ENCODE measurements at regions not wholly inside any gene's neighbourhood (a gene's known extent, or its start where the extent isn't known, plus 50 kb on each side); places are given as distances from the start of the nearest gene placed in this dataset.
A peak's percentile ranks its signal among the peaks of the same experiment; 100 is the strongest.

DNA sequence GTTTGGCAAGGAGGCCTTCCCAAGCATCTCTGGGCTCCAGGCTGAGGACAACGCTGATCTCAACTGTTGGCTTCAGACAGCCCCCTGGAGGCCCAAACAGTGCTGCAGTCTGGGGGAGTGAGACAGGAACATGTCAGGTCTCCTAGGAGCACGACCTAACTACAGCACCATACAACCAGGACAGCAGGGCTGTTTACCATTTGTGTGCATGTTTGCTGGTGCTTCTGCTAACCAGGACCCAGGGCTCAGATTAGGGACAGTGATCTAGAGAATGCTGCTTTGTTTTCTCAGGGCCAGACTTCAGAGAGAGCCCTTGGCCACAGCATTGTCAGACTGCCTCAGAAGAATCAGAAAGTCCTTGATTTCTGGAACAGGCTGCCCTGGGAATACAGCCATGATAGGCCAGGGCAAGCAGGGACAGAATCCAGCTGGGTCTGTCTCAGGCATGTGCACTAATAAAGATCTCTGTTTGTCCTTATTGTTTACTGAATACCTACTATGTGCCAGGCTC lies 126.5 kb downstream of the VPREB1 start:
- no peak for DNase-seq (ENCODE audit: low read depth in 1 of 2, low spot score in 2 of 2)
- H3K9me3 ChIP-seq (ENCODE audit: insufficient read depth in 2 of 2, low read depth in 1 of 2, low read length in 1 of 2), result no peaks in the 10 kb centered on the region
- H4K8ac ChIP-seq (ENCODE audit: extremely low read depth, insufficient read depth, low read length), result no peak overlapping the region
- no peaks in the 10 kb centered on the region for H3K79me2 ChIP-seq (ENCODE audit: control insufficient read depth in 1 of 2, insufficient read depth in 2 of 2, low read length in 2 of 2)
- no peak overlapping the region for H3K23ac ChIP-seq (ENCODE audit: insufficient read length)
- H2BK20ac ChIP-seq (ENCODE audit: low read length), result no peak overlapping the region
- H2AFZ ChIP-seq (ENCODE audit: low read length), result no peak overlapping the region
- H3K27me3 ChIP-seq (replicated peaks in 1 of 4; ENCODE audit: control insufficient read depth in 3 of 4, extremely low read depth in 1 of 4, insufficient read depth in 3 of 4, low read length in 3 of 4), result peaks cover 84 to 100% (median 99%) of the 10 kb centered on the region in 4 experiments
- no peaks in the 10 kb centered on the region for H3K23me2 ChIP-seq (ENCODE audit: low read depth, low read length)
- no peaks in the 10 kb centered on the region for H3K4me1 ChIP-seq (replicated peaks in 1 of 4; ENCODE audit: control insufficient read depth in 3 of 4, insufficient read depth in 4 of 4, low read length in 3 of 4)
- no peak overlapping the region for H3K4me3 ChIP-seq (ENCODE audit: extremely low read depth in 1 of 4, insufficient read depth in 2 of 4, low read depth in 3 of 4, low read length in 4 of 4)
- H3K27ac ChIP-seq (ENCODE audit: low read depth, low read length), result no peak overlapping the region
- ChIA-PET CTCF (ENCODE audit: partially characterized antibody) (interaction anchor here (0.6 to 1.4 kb wide), 8 partner anchors 9 to 37 kb away, joined by 3 to 5 read pairs (median 4); no protein-coding TSS in a partner anchor), POLR2A (ENCODE audit: partially characterized antibody) (no interaction called here)
- no peak overlapping the region for H3K4me2 ChIP-seq (ENCODE audit: insufficient read depth in 1 of 2, low read depth in 2 of 2, low read length in 2 of 2)
- H4K91ac ChIP-seq (replicated peaks; ENCODE audit: insufficient read length, low read length), result no peak overlapping the region
- no peak overlapping the region for H3K18ac ChIP-seq (ENCODE audit: extremely low read depth, low read length)
- no peaks in the 10 kb centered on the region for H3K36me3 ChIP-seq (ENCODE audit: control insufficient read depth in 2 of 4, insufficient read depth in 4 of 4, low read length in 3 of 4)
- H4K5ac ChIP-seq (ENCODE audit: insufficient read length, low read depth, low read length), result no peak overlapping the region
- no peak overlapping the region for H2BK12ac ChIP-seq (ENCODE audit: low read depth, low read length)
- H3K9ac ChIP-seq (replicated peaks in 1 of 4; ENCODE audit: extremely low read depth in 1 of 4, low read depth in 3 of 4, low read length in 3 of 4), result no peak overlapping the region
- H2BK5ac ChIP-seq (ENCODE audit: low read depth, low read length), result no peak overlapping the region
- H4K20me1 ChIP-seq (replicated peaks in 1 of 2; ENCODE audit: control insufficient read depth in 1 of 2, insufficient read depth in 2 of 2, low read length in 2 of 2), result peaks cover 0 to 3% of the 10 kb centered on the region in 2 experiments
- WGBS, 2 experiments (ENCODE audit: extremely low coverage in 1 of 2, insufficient coverage in 1 of 2, insufficient read length in 1 of 2, insufficient replicate concordance in 2 of 2, low coverage in 1 of 2, low lambda C conversion rate in 2 of 2, missing lambda C conversion rate in 1 of 2), result 39% methylated on average over 2 of the region's 2 CpGs; no CpG with 5 or more reads in 1 of the 2 experiments
- no peaks in the 10 kb centered on the region for H3K79me1 ChIP-seq (ENCODE audit: low read depth, low read length)
- no peak overlapping the region for H2AK5ac ChIP-seq (ENCODE audit: low read depth, low read length)
- H2BK15ac ChIP-seq (ENCODE audit: low read length), result no peak overlapping the region
- no peak overlapping the region for H3K56ac ChIP-seq (replicated peaks; ENCODE audit: insufficient read length, low read depth, low read length)
- no peak overlapping the region for H2BK120ac ChIP-seq (replicated peaks; ENCODE audit: low read depth, low read length)
- FAIRE-seq, result no peak
- no peak overlapping the region for H3K4ac ChIP-seq (replicated peaks; ENCODE audit: insufficient read length, low read depth, low read length)
- no peak overlapping the region for H3K14ac ChIP-seq (ENCODE audit: insufficient read length)
- TF ChIP-seq, protein P1, sequence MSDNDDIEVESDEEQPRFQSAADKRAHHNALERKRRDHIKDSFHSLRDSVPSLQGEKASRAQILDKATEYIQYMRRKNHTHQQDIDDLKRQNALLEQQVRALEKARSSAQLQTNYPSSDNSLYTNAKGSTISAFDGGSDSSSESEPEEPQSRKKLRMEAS (IDR thresholded peaks at IDR 0.05), result no peak
- TF ChIP-seq FOSL1 (IDR thresholded peaks at IDR 0.05; ENCODE audit: insufficient read depth, low read depth, low read length), result no peak
- no peak for TF ChIP-seq CBX5 (IDR thresholded peaks at IDR 0.05; ENCODE audit: low read depth, low read length)
- TF ChIP-seq BRCA1 (IDR thresholded peaks at IDR 0.05; ENCODE audit: low read depth, low read length), result no peak
- TF ChIP-seq, protein P2, sequence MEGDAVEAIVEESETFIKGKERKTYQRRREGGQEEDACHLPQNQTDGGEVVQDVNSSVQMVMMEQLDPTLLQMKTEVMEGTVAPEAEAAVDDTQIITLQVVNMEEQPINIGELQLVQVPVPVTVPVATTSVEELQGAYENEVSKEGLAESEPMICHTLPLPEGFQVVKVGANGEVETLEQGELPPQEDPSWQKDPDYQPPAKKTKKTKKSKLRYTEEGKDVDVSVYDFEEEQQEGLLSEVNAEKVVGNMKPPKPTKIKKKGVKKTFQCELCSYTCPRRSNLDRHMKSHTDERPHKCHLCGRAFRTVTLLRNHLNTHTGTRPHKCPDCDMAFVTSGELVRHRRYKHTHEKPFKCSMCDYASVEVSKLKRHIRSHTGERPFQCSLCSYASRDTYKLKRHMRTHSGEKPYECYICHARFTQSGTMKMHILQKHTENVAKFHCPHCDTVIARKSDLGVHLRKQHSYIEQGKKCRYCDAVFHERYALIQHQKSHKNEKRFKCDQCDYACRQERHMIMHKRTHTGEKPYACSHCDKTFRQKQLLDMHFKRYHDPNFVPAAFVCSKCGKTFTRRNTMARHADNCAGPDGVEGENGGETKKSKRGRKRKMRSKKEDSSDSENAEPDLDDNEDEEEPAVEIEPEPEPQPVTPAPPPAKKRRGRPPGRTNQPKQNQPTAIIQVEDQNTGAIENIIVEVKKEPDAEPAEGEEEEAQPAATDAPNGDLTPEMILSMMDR (IDR thresholded peaks at IDR 0.05; ENCODE audit: control extremely low read depth in 1 of 3, insufficient read depth in 1 of 3, low read depth in 1 of 3, low read length in 3 of 3), result peak; percentile 13 to 51 (median 48); a peak in 3 of 4 replicates
- TF ChIP-seq JUN (IDR thresholded peaks at IDR 0.05; ENCODE audit: low read depth, low read length), result no peak
- TF ChIP-seq POLR2AphosphoS5 (IDR thresholded peaks at IDR 0.05; ENCODE audit: low read depth, low read length), result no peak
- TF ChIP-seq EZH2 (IDR thresholded peaks at IDR 0.05; ENCODE audit: low read depth, low read length, severe bottlenecking), result no peak
- TF ChIP-seq KDM1A (IDR thresholded peaks at IDR 0.05; ENCODE audit: borderline replicate concordance, low read length), result no peak
- TF ChIP-seq YY1 (IDR thresholded peaks at IDR 0.05; ENCODE audit: low read depth, low read length), result no peak
- TF ChIP-seq NRF1 (IDR thresholded peaks at IDR 0.05; ENCODE audit: low read depth, low read length), result no peak
- TF ChIP-seq GABPA (IDR thresholded peaks at IDR 0.05; ENCODE audit: borderline replicate concordance, insufficient read depth, low read length), result no peak

All from H1 (cell line).